ENCODE measurements at regions not wholly inside any gene's neighbourhood (a gene's known extent, or its start where the extent isn't known, plus 50 kb on each side); places are given as distances from the start of the nearest gene placed in this dataset.

- TF ChIP-seq CTCF (IDR thresholded peaks at IDR 0.05), result no peak
- Histone ChIP-seq H3K27me3 (no peaks in the 10 kb centered on the region), H3K36me3 (no peaks in the 10 kb centered on the region), H3K4me1 (no peaks in the 10 kb centered on the region), H3K9me3 (no peaks in the 10 kb centered on the region), H3K4me3 (no peak overlapping the region), H3K27ac (no peak overlapping the region)
- DNase-seq (ENCODE audit: low spot score in 2 of 2), result no peak
- intact Hi-C loops (cut with DNase I), result no loop called here
Observed at GRCh38 chr2:235311044-235311443, 182.8 kb upstream of the AGAP1 start.

GRCh38 chr2:235312571-235312970 is 181.3 kb upstream of the AGAP1 start:
- TF ChIP-seq CTCF (IDR thresholded peaks at IDR 0.05), result no peak
- H3K9me3 ChIP-seq, result no peaks in the 10 kb centered on the region
- H3K27ac ChIP-seq, result no peak overlapping the region
- H3K27me3 ChIP-seq, result no peaks in the 10 kb centered on the region
- H3K4me1 ChIP-seq, result no peaks in the 10 kb centered on the region
- H3K36me3 ChIP-seq, result no peaks in the 10 kb centered on the region
- no peak overlapping the region for H3K4me3 ChIP-seq
- intact Hi-C loops (cut with DNase I), result no loop called here
- DNase-seq (ENCODE audit: low spot score in 2 of 2), result no peak

- Histone ChIP-seq H3K4me1 (no peaks in the 10 kb centered on the region), H3K27me3 (no peaks in the 10 kb centered on the region), H3K36me3 (no peaks in the 10 kb centered on the region), H3K4me3 (no peak overlapping the region), H3K9me3 (no peaks in the 10 kb centered on the region), H3K27ac (no peak overlapping the region)
- intact Hi-C loops (cut with DNase I), result no loop called here
- DNase-seq (ENCODE audit: low spot score in 2 of 2), result no peak
- TF ChIP-seq CTCF (IDR thresholded peaks at IDR 0.05), result no peak
Observed at GRCh38 chr2:235314371-235314930, 179.4 kb upstream of the AGAP1 start.

GRCh38 chr2:235319095-235319494 is 174.7 kb upstream of the AGAP1 start:
- no peaks in the 10 kb centered on the region for H3K27me3 ChIP-seq
- no peak overlapping the region for H3K27ac ChIP-seq
- H3K4me1 ChIP-seq, result no peaks in the 10 kb centered on the region
- intact Hi-C loops (cut with DNase I), result no loop called here
- no peak overlapping the region for H3K4me3 ChIP-seq
- no peak for DNase-seq (ENCODE audit: low spot score in 2 of 2)
- no peaks in the 10 kb centered on the region for H3K9me3 ChIP-seq
- no peaks in the 10 kb centered on the region for H3K36me3 ChIP-seq
- TF ChIP-seq CTCF (IDR thresholded peaks at IDR 0.05), result no peak

- intact Hi-C loops (cut with DNase I), result no loop called here
- no peaks in the 10 kb centered on the region for H3K4me1 ChIP-seq
Observed at GRCh38 chr2:235320326-235320725, 173.5 kb upstream of the AGAP1 start.

More at GRCh38 chr2:235320326-235320725, 173.5 kb upstream of the AGAP1 start:
- Histone ChIP-seq H3K36me3 (no peaks in the 10 kb centered on the region), H3K9me3 (no peaks in the 10 kb centered on the region), H3K27me3 (no peaks in the 10 kb centered on the region), H3K27ac (no peak overlapping the region), H3K4me3 (no peak overlapping the region)
- TF ChIP-seq CTCF (IDR thresholded peaks at IDR 0.05), result no peak
- DNase-seq (ENCODE audit: low spot score in 2 of 2), result no peak
